NCI-H1436 treated with DMSO at 0.1 percent for 48 hours (cell line): ENCODE measurements at regions not wholly inside any gene's neighbourhood (a gene's known extent, or its start where the extent isn't known, plus 50 kb on each side); places are given as distances from the start of the nearest gene placed in this dataset.

Experiments used
- DNase-seq: peaks from one replicate; lab custom pipeline; 2025; lab: John Stamatoyannopoulos, UW

- no peak for DNase-seq
Observed at GRCh38 chr15:85889956-85890619, 95.4 kb upstream of the KLHL25 start.

GRCh38 chr15:85890620-85890980, 95.9 kb upstream of the KLHL25 start:
- DNase-seq: no peak

GRCh38 chr15:85891470-85891869, 96.7 kb upstream of the KLHL25 start:
- DNase-seq: no peak

GRCh38 chr15:85892232-85892631, 97.5 kb upstream of the KLHL25 start:
- DNase-seq: no peak

- DNase-seq: no peak
Observed at GRCh38 chr15:85897207-85897894, 102.6 kb upstream of the KLHL25 start.

- DNase-seq: no peak
Observed at GRCh38 chr15:85897895-85898717, 103.4 kb upstream of the KLHL25 start.

- no peak for DNase-seq
Observed at GRCh38 chr15:85899927-85900326, 105.2 kb upstream of the KLHL25 start.

- no peak for DNase-seq
Observed at GRCh38 chr15:85905751-85906450, 111.2 kb upstream of the KLHL25 start.

GRCh38 chr15:85906640-85907039, 111.9 kb upstream of the KLHL25 start:
- DNase-seq: no peak

GRCh38 chr15:85910834-85911233, 116.1 kb upstream of the KLHL25 start:
- DNase-seq: no peak

- DNase-seq: no peak
Observed at GRCh38 chr15:85913461-85913860, 118.7 kb upstream of the KLHL25 start.

- DNase-seq: no peak
Observed at GRCh38 chr15:85920956-85921355, 126.2 kb upstream of the KLHL25 start.

GRCh38 chr15:85924088-85924487, 129.4 kb upstream of the KLHL25 start:
- no peak for DNase-seq

- no peak for DNase-seq
Observed at GRCh38 chr15:85925649-85926237, 131.0 kb upstream of the KLHL25 start.

- DNase-seq: no peak
Observed at GRCh38 chr15:85926834-85927233, 132.1 kb upstream of the KLHL25 start.

GRCh38 chr15:85927931-85928537, 133.3 kb upstream of the KLHL25 start:
- no peak for DNase-seq

GRCh38 chr15:85929786-85930185, 135.1 kb upstream of the KLHL25 start:
- no peak for DNase-seq

- no peak for DNase-seq
Observed at GRCh38 chr15:85932391-85932790, 137.7 kb upstream of the KLHL25 start.

GRCh38 chr15:85934691-85935090, 140.0 kb upstream of the KLHL25 start:
- DNase-seq: no peak

- no peak for DNase-seq
Observed at GRCh38 chr15:85935182-85935581, 140.5 kb upstream of the KLHL25 start.

- DNase-seq: no peak
Observed at GRCh38 chr15:85937661-85938060, 142.0 kb upstream of the AGBL1 start.
